ENCODE measurements at regions not wholly inside any gene's neighbourhood (a gene's known extent, or its start where the extent isn't known, plus 50 kb on each side); places are given as distances from the start of the nearest gene placed in this dataset.

DNA sequence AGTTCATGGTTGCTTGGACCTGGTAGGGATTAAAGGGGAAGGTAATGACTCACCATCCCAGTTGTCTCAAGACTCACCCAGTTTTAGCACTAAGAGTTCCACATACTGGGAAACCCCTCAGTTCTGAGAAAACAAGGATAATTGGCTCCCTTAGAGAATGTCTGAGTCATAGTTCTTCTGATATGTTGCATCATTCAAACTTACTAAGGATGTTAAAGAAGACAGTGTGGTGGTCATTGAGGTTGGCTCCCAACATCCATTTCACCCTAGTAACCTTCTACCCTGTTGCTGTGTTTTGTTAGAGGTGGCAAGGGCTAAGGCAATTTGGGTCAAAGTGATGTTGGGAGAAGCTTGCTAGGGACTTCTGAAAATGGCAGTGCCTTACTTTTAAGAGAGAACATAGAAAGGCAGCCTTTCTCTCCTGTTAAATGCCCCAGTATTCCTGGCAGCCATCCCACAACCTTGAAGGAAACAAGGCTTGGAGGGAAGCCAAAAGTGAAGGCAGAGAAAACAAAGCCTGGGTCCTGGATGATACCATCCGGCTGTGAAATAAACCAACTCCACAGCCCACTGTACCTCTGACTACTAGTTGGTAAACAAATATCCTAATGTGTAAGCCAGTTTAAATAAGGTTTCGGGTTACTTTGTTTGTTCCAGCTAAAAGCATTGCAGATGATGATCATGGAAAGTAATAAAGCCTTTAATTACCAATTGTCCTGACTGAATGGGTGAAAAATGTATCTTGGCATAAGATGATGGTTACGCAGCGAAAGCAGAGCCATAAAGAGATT is 80.4 kb upstream of the ADAMTSL1 start:
- TF ChIP-seq EZH2 (conservative IDR thresholded peaks at IDR 0.05; ENCODE audit: low read depth, low read length) (no peak), SMARCC2 (IDR thresholded peaks at IDR 0.05) (no peak), RAD21 (CRISPR knock-in tag; IDR thresholded peaks at IDR 0.05) (no peak)

All from HepG2 (cell line).